ENCODE measurements at regions not wholly inside any gene's neighbourhood (a gene's known extent, or its start where the extent isn't known, plus 50 kb on each side); places are given as distances from the start of the nearest gene placed in this dataset.

- H2AFZ ChIP-seq (ENCODE audit: low read length) = no peak overlapping the region
These were observed 510.0 kb upstream of the ALCAM start for GRCh38 chr3:104856741-104857140.

More at GRCh38 chr3:104856741-104857140, 510.0 kb upstream of the ALCAM start:
- Histone ChIP-seq H4K91ac (ENCODE audit: insufficient read length, low read depth, low read length) (no peak overlapping the region), H4K20me1 (ENCODE audit: control insufficient read depth, insufficient read depth, insufficient read length) (no peaks in the 10 kb centered on the region), H2BK20ac (ENCODE audit: low read depth, low read length, poor library complexity, severe bottlenecking) (no peak overlapping the region), H3K56ac (ENCODE audit: insufficient read length, low read depth, low read length) (no peak overlapping the region), H3K4ac (ENCODE audit: low read depth, low read length) (no peak overlapping the region), H3K27ac (ENCODE audit: insufficient read length, low read depth, low read length) (no peak overlapping the region), H3K18ac (ENCODE audit: insufficient read length, low read depth, low read length) (no peak overlapping the region), H3K79me2 (ENCODE audit: insufficient read depth, low read length) (no peaks in the 10 kb centered on the region), H2BK15ac (ENCODE audit: low read depth, low read length) (no peak overlapping the region), H2BK120ac (ENCODE audit: low read depth, low read length, poor library complexity, severe bottlenecking) (no peak overlapping the region), H2BK12ac (ENCODE audit: insufficient read length, low read depth, low read length) (no peak overlapping the region), H4K8ac (replicated peaks; ENCODE audit: insufficient read length, low read depth, low read length) (no peak overlapping the region), H2AK5ac (ENCODE audit: insufficient read length, low read length) (no peak overlapping the region), H3K14ac (ENCODE audit: insufficient read depth, low read length) (no peak overlapping the region), H2BK5ac (ENCODE audit: insufficient read length, low read length) (no peak overlapping the region), H3K4me1 (ENCODE audit: insufficient read depth, low read length) (peaks cover 5% of the 10 kb centered on the region; the same call in 1 of the 2 replicates), H3K9ac (ENCODE audit: extremely low read depth, insufficient read length, low read length) (no peak overlapping the region), H3K23me2 (ENCODE audit: insufficient read length, low read depth, low read length, poor library complexity, severe bottlenecking) (no peaks in the 10 kb centered on the region), H3K79me1 (ENCODE audit: insufficient read depth, low read depth, low read length, poor library complexity, severe bottlenecking) (no peaks in the 10 kb centered on the region), H4K5ac (ENCODE audit: insufficient read length, low read depth, low read length) (no peak overlapping the region), H3T11ph (ENCODE audit: low read length) (no peak overlapping the region), H3K4me2 (ENCODE audit: insufficient read depth, insufficient read length, low read length) (no peak overlapping the region), H3K9me3 (ENCODE audit: control insufficient read depth, low read depth, low read length) (no peaks in the 10 kb centered on the region), H3K27me3 (ENCODE audit: insufficient read depth, low read length) (no peaks in the 10 kb centered on the region), H3K23ac (ENCODE audit: insufficient read length, low read depth, low read length) (no peak overlapping the region)
- Mint-ChIP-seq H3K4me1 (peaks cover 24 to 26% of the 10 kb centered on the region in 2 experiments), H3K27me3 (ENCODE audit: low read depth) (no peaks in the 10 kb centered on the region), H3K4me3 (no peak overlapping the region), H3K9me3 (peaks cover 5 to 7% of the 10 kb centered on the region in 2 experiments; a peak in 4 of 5 replicates), H3K27ac (peak overlapping the region; percentile 28 to 54 (median 42); a peak in 5 of 7 replicates), H3K36me3 (ENCODE audit: insufficient read depth in 1 of 3, low read depth in 3 of 3) (peaks cover 7 to 15% (median 7%) of the 10 kb centered on the region in 3 experiments; a peak in 6 of 7 replicates)
- no peak for DNase-seq
- no peak for TF ChIP-seq CTCF (conservative IDR thresholded peaks at IDR 0.05)
- no CpG with 5 or more reads among the region's 2 CpGs for WGBS (ENCODE audit: extremely low coverage, insufficient read length, low lambda C conversion rate)
